GM23248 (cell line): ENCODE measurements at regions not wholly inside any gene's neighbourhood (a gene's known extent, or its start where the extent isn't known, plus 50 kb on each side); places are given as distances from the start of the nearest gene placed in this dataset.

Experiments used
- EZH2 ChIP-seq: fragments of 200-600 bp; sonication (generic); IDR thresholded peaks from 2 replicates; pipeline ENCODE4 v1.6.1; 2018; ENCODE audit warnings: antibody characterized with exemption, mild to moderate bottlenecking; ENCODE audit not compliant: insufficient read depth, poor library complexity, severe bottlenecking
- EZH2phosphoT487 ChIP-seq: fragments of 200-600 bp; sonication (generic); IDR thresholded peaks from 2 replicates; pipeline ENCODE4 v1.6.1; 2018; ENCODE audit warnings: antibody characterized with exemption, moderate library complexity, mild to moderate bottlenecking, low read depth; ENCODE audit not compliant: insufficient read depth

GRCh38 chr1:38430949-38431348 lies 384.4 kb upstream of the POU3F1 start:
- TF ChIP-seq EZH2 (no peak), EZH2phosphoT487 (no peak)
